ENCODE measurements at regions not wholly inside any gene's neighbourhood (a gene's known extent, or its start where the extent isn't known, plus 50 kb on each side); places are given as distances from the start of the nearest gene placed in this dataset.

DNA sequence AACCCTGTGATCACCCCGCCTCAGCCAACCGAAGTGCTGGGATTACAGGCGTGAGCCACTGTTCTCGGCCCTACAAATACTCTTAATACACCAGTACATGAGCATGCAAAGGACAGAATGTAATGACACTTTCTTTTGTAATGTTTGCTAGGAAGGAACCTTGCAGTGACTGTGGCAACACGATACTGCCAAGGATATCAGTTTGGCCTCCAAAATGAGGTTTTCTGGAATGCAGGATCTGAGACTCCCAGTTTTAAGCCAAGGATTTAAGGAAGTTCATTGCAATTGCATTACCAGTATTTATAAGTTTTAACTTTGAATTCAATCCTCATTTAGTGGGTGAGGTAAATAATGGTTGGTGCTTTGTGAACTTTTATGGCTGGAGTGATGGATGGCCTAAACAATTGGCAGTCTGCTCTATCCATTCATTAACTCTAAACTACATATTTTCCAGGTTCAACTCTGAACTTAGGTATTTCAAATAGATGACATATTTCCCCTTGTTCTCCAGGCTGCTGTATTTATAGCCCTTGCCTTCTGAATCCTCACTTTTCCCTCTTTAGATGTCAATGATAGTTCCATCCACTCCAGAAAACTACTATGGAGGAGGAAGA lies 330.3 kb downstream of the C11orf87 start:
- no peak for DNase-seq

DNA sequence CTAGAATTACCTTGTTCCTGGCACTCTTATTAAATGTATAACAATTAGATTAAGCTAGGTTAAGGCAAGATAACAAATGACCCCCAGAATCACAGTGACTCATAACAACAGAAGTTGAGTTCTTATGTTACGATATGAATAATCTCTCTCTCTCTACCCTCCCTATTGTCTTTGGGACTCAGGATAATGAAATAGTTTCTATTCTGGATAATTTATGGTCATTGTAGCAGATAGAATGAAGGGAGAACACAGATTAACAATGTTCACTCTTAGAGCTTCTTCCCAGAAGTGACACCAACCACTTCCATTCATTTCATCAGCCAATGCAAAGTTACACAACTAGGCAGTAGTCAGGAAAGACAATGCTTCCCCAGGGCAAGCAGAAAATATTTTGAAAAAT lies 334.5 kb downstream of the C11orf87 start:
- DNase-seq = no peak

DNA sequence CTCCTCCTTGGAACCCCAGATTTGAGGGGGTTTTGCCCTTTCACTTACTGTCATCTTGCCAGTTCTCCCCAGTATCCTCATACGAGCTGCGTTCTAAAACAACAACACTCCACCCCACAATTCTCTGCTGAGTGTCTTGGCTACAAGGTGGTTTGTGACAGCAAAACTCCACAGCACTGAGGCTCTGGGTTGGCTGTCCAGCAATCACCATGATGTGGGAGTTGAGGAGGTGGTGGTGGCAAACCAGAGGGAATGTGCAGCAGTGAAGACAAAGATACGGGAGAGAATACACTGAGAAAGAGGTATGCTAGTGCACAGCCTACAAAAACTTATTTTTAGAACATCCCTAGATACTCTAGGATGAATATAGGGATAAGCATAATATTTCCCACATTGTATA lies 335.0 kb downstream of the C11orf87 start:
- DNase-seq = no peak

DNA sequence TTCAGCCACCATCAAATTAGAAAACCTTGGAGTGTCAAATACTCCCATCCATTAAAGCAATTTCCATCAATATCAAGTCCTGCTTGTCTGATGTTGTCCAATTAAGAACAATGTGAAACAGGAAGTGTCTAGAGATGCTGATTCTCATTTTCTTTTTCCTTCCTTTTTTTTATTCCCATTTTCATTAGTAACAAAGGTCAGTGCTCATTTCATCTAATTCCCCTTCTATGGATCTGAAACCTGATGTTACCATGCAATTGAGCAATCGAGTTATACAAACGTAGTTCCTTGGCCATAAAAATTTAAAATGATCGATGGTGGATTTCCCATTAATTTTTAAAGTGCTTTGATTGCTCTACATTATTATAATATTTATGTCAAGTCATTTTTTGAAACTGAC lies 330.6 kb upstream of the ZC3H12C start:
- no peak for DNase-seq

DNA sequence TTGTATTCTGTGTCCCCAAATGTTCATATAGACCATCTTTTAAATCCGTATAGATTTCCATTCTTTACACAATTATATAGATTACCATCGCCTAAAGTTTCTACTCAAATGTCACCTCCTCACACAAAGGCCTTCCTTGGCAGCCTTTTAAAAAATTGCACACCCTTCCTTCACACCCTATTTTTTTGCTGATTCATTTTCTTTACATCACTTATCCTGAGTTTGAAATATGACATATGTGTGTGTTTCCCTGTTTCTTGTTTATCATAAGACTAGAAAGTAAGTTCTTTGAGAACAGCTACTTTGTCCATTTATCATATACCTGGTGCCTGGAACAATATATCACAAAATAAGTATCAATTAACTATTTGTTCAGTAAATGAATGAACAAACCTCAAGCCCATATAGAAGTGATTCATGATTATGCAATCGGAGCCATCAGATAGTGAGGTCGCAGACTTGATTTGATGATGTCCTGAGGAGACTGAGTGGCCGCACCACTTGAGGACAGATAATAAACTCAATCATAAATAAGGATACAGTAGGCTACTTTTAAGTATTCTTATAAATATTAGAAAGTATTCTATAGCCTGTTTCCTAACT lies 327.4 kb upstream of the ZC3H12C start:
- no peak for DNase-seq

DNA sequence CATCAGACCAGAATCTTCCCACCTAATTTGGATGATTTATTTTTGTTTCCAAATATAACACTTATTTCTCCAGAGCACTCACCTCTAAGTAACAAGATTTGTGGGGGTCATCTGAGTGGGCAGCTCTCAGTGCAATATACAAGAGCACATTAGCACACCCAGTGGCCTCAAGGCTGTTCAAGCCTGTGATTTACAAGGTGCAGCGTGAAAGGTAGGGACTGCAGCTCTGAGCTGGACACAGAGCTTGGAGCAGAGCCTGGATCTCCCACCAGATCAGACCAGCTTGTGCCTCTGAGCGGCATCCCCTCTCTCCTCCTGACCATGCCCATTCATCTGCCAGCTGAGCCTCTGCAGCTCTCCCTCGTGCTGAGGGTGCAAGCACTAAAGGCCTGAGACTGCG lies 323.3 kb upstream of the ZC3H12C start:
- DNase-seq = no peak

DNA sequence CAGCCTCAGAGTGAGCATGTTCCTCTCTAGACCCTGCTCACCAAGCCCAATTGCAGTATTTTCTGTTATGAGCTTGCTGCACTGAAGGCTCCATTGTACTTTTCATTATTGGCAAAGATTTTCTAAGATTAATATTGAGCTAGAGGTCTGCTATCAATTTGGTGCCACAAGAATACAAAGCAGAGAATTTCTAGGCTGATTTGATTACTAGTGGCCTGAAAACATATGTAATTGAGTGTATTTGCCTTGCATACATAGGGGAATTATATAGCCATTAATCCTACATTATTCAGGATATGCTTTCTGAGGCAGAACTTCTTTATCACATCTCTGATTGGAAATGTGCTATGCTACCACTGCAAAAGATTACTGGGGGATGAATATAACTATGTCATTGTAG lies 322.9 kb upstream of the ZC3H12C start:
- DNase-seq = no peak

DNA sequence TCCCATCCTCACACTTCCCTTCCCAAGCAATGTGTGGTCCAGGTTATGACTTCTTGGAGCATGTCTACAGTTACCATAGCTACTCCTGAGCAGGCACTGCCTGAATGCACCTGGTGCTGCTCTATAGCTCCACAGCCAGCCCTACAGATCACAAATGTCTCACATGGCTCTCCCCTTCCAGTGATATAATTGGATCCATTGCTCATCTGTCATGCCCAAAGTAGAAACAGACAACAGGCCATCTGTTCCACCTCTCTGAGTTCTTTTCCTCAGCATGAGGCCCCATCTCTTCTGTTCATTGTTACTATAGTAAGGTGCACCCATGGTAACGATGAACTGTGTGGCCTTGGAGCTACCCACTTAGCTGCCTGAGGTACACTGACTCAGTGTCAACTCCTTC lies 320.3 kb upstream of the ZC3H12C start:
- no peak for DNase-seq

DNA sequence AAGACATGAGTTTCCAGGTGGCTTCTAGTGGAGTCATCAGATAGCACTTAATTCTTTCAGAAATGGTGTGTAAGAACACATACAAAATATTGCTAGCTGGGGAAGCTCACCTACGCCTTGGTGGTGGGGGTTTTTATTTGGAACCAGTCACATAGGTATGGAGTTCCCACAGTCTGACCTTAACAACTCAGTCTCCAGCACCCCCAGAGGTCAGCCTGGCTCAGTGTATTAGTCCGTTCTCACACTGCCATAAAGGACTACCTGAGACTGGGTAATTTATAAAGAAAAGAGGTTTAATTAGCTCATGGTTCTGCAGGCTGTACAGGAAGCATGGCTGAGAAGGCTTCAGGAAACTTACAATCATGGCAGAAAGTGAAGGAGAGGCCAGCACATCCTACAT lies 317.5 kb upstream of the ZC3H12C start:
- DNase-seq = no peak

DNA sequence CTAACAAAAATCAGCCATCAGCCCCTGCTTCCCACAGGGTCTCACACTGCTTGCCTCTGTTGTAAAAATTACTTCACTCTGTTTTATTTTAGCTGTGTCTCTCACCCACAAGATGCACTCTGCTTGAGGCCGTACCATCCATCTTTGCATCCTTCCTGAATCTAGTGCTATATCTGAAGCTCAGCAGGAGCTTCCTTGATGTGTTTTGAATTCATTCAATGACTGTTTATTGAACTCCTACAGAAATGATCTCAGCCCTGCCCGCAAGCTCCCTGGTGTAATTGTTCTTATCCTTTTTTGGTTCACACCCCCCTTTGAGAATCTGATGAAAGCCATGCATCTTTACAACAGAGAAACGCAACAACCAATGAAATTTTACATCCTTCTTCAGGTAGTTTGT lies 310.2 kb upstream of the ZC3H12C start:
- no peak for DNase-seq

DNA sequence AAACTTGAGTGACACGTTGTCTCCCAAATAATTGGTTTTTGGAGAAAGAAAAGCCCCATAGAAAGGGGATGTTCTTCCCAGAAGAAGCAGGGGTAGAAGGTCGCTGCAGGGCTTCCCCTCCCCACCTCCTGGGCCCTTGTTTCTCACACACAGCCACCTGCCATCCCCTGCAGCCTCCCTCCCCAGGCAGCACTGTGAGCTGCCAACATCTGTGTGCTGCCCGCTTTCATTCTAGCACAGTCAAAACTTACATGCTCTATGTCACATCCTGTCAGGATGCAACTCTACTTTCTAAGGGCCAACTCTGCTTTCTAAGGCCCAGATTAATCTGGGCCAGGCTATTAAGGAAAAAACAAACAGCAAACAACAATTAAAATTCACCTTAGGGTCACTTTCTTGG lies 309.4 kb upstream of the ZC3H12C start:
- no peak for DNase-seq

DNA sequence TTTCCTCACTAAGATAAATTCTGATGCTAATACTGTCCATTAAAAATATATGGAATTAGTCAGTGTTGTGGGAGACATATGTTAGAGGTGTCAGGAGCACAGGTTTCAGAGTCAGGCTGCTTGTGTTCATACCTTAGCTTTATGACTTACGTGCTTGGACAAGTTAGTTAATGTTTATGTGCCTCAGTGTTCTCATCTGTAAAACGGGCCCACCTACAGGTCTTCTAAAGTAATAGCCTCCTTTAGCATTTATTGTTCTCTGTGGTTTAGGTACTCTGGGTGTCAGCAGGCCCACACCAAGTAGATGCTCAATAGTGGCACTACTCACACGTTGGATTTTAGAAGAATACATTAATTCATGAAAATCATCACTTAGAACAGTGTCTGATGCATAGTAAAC lies 308.7 kb upstream of the ZC3H12C start:
- DNase-seq = no peak

DNA sequence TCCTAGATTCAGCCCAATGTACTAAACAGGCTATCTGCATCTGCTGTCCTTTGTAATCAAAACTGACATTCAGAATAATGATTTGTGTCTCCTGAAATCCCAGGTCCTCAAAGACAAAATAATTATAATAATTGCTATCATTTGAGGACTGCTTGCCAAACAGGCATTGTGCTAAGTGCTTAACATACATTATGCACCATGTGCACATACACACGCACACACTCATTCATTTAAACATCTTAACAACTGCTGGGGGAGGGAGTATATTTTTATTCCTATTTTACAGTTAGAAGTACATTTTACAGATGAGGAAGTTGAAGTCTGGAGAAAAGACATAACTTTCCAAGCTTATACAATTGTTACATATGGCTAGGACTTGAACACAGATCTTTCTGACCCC lies 308.0 kb upstream of the ZC3H12C start:
- DNase-seq = no peak

DNA sequence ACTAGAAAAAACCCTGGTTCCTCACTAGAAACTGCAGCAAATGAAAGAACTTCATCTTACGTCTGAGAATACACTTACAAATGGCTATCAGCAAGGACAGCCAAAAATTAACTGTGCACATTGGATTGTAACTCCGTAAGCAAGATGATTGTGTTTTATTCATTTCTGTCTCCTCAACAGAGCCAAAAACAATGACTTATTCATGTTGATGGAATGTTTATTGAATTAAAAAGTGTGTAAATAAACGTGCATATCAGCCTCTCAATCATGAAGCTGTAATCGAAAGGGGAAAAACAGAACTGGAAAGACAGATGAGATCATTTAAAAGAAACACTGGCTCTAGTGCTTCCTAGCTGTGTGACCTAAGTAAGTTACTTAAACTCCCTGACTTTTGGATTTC lies 307.5 kb upstream of the ZC3H12C start:
- no peak for DNase-seq

DNA sequence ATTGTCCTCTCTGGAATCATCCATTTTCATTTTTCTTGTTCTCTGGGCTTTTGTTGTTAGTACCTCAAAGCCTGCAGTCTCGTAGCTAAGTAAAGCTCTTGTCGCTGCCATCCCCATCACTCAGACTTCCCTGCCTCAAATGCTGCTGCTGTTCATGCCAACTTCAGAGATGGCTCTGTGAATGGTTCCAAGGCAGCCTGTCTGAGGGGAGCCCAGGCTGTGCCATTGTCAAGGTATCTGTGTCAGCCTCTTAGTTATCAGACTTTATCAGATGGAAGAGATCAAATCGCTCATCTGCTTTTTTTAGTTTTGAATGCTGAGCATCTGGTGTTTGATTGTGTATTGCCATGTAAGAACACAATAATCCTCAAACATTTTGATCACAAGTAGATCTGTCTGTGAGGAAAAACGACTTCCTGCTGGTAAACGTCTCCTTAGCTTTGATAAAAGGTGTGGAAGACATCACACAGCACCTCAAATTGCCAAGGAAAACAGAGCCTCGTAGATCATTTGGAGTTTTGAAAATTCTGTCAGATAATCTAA lies 304.2 kb upstream of the ZC3H12C start:
- no peak for DNase-seq

DNA sequence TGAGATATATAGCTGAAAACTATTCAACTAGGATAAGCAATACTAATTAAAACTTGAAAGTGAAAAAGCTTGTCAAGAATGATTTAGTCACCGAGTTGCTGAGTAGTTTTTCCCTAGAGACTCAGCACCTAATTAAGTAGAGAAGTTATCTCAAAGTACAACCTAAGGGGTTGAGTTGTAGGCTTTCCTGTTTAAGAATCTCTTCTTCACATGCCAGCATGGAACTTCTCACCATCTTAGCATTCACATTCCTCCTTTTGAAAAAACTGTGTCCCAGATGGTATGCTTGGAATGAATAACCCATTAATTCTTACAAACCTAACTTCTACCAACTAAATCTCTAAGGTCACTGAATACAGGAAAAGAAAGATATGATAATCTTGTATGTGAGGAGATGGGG lies 303.3 kb upstream of the ZC3H12C start:
- no peak for DNase-seq

DNA sequence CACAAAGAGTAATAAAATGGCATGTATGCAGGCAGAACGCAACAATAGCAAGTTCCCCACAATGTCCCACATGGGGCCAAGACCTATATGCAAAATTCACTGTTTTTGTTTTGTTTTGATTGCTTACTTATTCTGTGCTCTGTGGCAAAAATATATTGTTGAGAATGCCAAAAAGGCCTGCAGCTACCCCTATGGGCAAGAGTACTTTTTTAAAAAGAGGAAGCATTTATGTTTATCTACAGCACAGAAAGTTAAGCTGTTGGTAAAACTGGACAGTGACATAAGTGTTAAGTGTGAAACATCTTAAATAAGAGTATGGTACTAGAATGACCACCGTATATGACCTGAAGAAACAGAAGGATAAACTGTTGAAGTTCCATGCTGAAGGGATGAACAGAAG lies 301.9 kb upstream of the ZC3H12C start:
- no peak for DNase-seq

DNA sequence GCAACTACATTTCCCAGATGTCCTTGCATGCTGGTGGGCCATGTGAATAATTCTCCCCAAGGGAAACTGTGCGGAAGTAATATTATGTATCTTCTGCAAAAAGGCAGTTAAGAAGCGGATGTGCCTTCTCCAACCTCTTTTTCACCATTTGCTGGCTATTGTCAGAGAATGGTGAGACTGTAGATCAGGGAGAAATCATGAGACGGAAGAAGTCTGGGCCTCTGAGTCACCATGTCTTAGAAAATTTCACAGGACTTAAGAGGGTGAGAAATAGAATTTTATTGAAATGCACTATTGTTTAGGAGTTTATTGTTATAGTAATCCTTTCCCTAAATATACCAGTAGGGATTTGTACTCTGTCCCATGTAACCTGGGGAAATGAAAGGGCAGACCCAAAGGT lies 298.7 kb upstream of the ZC3H12C start:
- no peak for DNase-seq

DNA sequence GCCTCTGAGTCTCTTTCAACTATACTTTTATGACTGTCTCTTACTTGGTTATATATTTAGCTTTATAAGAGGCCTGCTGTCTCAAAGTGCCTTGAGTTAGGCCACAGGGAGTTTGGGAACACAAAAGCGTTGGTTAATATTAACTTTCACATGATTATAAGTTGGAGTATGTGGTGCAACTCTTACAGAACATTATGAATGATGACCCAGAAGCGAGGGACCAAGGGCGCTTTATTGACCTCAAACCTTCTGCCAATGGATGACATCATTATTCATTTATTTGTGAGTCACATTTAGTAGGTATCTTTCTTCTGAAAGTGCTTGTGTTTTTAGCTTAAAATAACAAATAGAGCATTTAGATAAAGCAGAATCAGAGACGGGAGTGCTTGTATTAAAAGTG lies 298.0 kb upstream of the ZC3H12C start:
- no peak for DNase-seq

DNA sequence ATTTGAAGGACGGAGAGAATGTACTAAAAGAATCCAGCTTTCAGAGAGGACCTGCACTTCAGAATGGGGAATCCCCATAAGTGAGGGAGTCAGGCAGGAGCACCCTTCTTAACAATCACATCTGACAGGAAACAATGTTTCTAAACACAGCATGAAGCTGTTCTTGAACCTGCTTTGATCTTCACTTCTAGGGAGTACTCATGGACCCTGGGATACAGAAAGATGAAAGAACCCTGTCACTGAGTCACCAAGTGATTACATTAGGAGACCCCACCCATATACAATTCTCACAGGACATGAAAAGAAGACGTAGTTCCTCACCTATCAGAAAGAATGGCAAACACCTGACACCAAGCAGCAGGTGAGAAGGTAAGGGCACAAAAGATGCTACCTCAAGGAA lies 296.9 kb upstream of the ZC3H12C start:
- DNase-seq = no peak

DNA sequence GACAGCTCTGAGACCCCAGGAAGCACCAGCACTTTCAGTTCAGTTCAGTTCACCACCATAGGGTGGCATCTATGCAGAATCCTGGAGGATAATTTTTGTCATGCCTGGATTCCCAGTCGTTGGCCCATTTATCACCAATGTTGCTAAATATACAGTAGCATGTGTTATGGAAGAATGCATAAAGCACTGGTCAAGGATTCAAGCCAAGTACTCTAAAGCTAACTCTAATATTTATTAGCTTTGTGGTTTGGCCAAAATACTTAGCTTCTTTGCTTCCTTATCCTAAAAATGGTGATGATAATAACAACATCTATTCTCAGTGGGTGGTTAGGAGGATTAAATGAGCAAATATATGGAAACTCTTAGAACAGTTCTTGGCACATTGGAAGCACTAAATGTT lies 294.7 kb upstream of the ZC3H12C start:
- no peak for DNase-seq

DNA sequence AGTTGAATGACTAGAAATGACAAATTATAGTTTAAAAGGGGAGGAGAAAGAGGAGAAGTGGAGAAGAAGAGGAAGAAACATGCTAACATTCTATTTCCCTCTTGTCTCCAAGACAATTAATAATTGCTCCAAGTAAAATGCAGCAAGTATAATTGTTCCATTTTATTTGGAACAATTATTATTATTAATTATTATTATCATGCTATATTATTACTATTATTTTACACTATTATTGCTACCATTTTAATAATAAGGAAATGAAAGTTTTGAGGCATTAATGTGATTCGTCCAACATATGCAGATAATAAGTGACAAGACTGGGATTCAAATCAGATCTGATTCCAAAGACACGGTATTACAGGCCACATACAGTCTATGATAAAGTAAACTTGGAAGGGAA lies 293.6 kb upstream of the ZC3H12C start:
- DNase-seq = no peak

DNA sequence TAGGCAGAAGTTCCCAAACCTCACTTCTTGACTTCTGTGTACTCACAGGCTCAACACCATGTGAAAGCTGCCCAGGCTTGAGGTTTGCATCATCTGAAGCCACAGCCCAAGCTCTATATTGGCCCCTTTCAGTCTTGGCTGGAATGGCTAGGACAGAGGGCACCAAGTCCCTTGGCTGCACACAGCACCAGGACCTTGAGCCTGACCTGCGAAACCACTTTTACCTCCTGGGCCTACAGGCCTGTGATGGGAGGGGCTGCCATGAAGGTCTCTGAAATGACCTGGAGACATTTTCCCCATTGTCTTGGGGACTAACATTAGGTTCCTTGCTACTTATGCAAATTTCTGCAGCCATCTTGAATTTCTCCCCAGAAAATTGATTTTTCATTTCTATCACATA lies 288.3 kb upstream of the ZC3H12C start:
- DNase-seq = no peak

DNA sequence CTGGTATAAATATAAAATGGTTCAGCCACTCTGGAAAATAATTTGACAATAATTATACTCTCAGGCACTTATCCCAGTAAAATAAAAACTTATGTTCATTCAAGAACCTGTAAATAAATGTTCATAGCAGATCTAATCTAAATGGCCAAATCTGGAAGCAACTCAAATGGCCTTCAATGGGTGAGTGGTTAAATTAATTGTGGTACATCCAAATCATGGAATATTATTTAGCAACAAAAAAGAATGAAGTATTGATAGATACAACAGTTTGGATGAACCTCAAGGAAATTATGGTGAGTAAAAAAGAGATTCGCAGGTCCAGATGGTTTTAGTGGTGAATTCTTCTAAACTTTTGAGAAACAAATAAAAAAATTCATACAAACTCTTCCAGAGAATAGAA lies 287.0 kb upstream of the ZC3H12C start:
- no peak for DNase-seq

DNA sequence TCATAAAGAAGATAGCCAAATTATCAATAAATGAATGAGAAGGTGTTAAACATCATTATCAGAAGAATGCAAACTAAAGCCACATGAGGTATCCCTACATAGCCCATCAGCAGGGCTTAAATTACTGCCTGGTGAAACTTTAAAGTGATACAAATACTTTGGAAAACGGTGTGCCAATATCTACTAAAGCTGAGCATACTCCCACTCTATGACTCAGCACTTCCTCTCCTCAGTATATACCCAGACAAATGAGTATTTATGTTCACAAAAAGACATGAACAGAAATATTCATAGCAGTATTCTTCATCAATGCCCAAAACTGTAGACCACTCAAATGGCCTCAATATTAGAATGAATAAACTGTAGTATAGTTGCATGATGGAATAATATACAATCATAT lies 284.6 kb upstream of the ZC3H12C start:
- DNase-seq = no peak

Data from activated effector memory CD4-positive, alpha-beta T cell treated with anti-CD3 and anti-CD28 coated beads, Interleukin-2, amount 50 U/mL, for 16 hours (primary cell).